GM12873 (cell line): ENCODE measurements at regions not wholly inside any gene's neighbourhood (a gene's known extent, or its start where the extent isn't known, plus 50 kb on each side); places are given as distances from the start of the nearest gene placed in this dataset.

Experiments
- CTCF ChIP-seq: IDR thresholded peaks from 2 replicates; pipeline ENCODE4 v1.5.1; 2012; ENCODE audit warnings: low read depth, mild to moderate bottlenecking, moderate library complexity, low read length, control low read depth; ENCODE audit not compliant: insufficient read depth; ENCODE audit errors: missing control alignments

DNA sequence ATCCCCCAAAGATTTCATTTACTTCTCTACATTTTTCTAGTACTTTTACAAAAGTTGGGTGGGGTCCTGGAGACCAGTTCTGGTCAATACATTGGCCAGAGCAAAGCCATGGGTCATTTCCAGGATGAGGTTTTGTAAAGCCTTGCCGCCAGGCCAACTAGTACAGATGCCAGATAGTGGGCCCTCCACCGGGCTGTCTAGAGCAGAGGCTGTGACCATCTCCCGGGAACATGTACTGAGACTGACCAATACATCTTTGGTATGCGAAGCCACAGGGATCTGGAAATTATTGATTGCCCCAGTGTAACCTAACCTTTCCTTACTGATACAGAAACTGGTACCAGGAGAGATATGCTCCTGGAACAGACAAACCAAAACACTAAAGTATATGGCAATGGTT lies 599.2 kb downstream of the ADCYAP1 start:
- no peak for TF ChIP-seq CTCF

DNA sequence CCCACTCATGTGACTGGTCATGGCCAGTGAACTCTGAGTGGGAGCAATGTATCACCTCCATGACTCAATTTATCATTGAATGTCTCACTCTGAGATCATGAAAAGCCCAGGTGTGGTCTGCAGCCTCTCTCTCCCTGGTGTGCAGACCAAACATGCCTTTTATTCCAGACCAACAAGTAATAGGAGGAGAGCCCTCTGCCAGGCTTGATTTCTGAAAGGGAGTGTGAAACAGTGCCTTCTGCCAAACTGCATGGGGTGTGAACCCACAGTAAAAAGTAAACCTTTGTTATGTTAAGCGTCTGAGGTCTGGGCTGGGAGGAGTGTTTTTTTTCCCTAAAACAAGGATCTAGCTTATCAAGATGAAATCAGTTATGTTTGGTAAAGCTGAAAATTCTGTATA lies 601.2 kb downstream of the ADCYAP1 start:
- no peak for TF ChIP-seq CTCF

- TF ChIP-seq CTCF = no peak
These were observed 606.0 kb downstream of the ADCYAP1 start for GRCh38 chr18:1510542-1511179.

- TF ChIP-seq CTCF = no peak
These were observed 607.1 kb downstream of the ADCYAP1 start for GRCh38 chr18:1511619-1512311.

DNA sequence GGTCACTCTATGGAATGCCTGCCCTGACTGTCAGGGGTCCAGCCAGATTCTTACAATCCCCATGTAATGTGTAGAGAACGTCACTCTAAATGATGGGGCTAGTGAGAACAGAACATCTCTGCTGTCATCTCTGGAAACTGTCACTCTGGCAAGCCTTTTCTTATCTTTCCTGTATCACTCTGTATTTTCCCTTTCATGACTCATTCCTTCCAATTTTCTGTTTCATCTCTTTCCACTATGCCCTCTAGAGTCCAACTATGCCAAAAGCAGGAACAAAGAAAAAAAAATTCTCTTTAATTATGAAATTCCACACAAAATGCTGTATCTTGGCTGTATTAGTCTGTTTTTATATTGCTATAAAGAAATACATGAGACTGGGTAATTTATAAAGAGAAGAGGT lies 608.8 kb downstream of the ADCYAP1 start:
- no peak for TF ChIP-seq CTCF

GRCh38 chr18:1522249-1522615 lies 617.6 kb downstream of the ADCYAP1 start:
- TF ChIP-seq CTCF = no peak

- TF ChIP-seq CTCF = no peak
These were observed 622.3 kb downstream of the ADCYAP1 start for GRCh38 chr18:1526991-1527390.
